A673 (cell line): ENCODE measurements at regions not wholly inside any gene's neighbourhood (a gene's known extent, or its start where the extent isn't known, plus 50 kb on each side); places are given as distances from the start of the nearest gene placed in this dataset.

Source experiments
- CTCF ChIP-seq: fragments of 300-800, 200-600 bp; sonication (generic); conservative IDR thresholded peaks from 2 replicates; pipeline ENCODE4 v1.5.1; 2017; ENCODE audit warnings: low read depth, mild to moderate bottlenecking, antibody characterized with exemption, low read length, moderate library complexity, mixed read lengths
- EZH2 ChIP-seq: fragments of 200-600 bp; sonication (generic); IDR thresholded peaks from 2 replicates; pipeline ENCODE4 v1.6.1; 2017; ENCODE audit warnings: borderline replicate concordance, low read depth, mild to moderate bottlenecking, mixed read lengths, antibody characterized with exemption, low read length; ENCODE audit not compliant: poor library complexity, severe bottlenecking

GRCh38 chr9:18371621-18372020, 102.3 kb upstream of the ADAMTSL1 start:
- TF ChIP-seq CTCF (no peak), EZH2 (no peak)
